Stimulated activated CD8-positive, alpha-beta memory T cell treated with anti-CD3 and anti-CD28 coated beads, Interleukin-4, amount 100 ng/mL, for 48 hours (primary cell): ENCODE measurements at regions not wholly inside any gene's neighbourhood (a gene's known extent, or its start where the extent isn't known, plus 50 kb on each side); places are given as distances from the start of the nearest gene placed in this dataset.
"Not testable (repeated sequence)": the region's sequence is repeated elsewhere in the genome, so short reads cannot be mapped to it uniquely, and the experiment has no call there.

Experiments
- DNase-seq: peaks from one replicate; pipeline ENCODE4 v3.0.0-alpha.2; 2020

DNA sequence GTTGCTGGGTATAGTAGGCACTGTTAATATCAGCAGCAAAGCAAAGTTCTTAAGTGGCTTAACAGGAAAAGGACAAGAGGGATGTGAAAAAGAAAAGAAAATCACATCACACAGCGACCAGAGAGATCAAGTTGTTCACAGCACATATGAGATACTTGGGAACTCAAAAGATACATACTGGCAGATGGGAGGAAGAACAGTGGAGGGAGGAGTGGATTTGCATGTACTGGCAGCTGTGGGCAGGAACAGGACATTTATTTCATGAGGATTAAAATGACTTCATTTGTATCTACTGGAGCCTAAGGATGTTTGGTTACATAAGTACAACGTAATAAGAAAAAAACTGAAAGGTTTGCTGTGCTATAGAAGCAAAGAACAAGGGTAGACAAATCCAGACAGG, 136.5 kb upstream of the IFNG-AS1 start:
- DNase-seq, result no peak

GRCh38 chr12:67853204-67853603, 136.0 kb upstream of the IFNG-AS1 start:
- DNase-seq, result no peak

DNA sequence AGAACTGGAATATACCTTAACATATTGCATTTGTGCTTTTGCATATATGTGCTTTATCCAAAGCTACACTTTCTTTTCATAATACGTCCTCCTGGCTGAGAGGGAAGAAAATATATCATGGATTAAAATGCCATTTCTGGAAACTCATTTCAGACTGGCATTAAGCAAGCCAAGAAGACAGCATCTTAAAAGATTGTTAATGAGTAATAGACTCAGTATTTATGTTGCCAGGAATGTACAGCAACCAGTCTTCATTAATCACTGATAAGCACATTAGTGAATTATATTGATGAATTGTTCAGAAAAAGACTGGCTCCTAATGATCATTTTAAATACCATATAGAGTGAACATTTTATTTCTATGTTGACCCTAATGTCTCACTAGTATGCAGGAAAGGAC, 134.9 kb upstream of the IFNG-AS1 start:
- DNase-seq, result no peak

GRCh38 chr12:67855103-67855502, 134.1 kb upstream of the IFNG-AS1 start:
- DNase-seq, result no peak

DNA sequence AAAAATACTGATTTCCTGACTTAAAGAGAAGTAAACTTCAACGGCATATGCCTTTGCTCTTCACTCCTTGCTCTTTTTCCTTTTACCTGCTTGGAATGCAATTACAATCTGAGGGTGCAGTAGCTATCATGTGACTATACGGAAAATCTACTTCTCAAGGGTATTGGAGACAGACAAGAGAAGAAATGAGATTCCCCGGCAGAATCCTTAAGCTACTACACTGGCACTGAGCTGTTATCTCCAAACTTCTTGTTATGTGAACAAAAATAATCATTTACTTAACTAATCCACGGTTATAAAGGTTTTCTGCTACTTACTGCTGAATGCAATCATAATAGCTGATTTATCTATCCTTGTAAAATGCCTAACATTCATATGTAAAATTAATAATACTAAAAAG, 118.0 kb upstream of the IFNG-AS1 start:
- DNase-seq, result no peak

DNA sequence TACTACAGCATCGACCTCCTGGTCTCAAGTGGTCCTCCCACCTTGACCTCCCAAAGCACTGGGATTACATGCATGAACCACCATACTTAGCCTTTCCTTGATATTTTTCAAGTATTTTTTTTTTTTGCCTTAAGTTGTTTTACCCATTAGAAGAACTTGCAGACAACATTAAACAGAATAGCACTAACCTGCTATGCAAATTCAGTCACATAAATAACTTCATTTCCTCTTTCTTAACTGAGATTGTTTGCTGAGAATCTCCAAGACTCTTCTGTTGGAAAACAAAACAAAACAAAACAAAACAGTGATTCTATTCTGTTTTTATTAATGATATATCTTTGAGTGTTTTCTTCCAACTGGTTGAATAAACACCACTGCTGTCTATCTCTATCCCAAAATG, 115.9 kb upstream of the IFNG-AS1 start:
- DNase-seq, result no peak

GRCh38 chr12:67876305-67876915, 112.8 kb upstream of the IFNG-AS1 start:
- no peak for DNase-seq

GRCh38 chr12:67877727-67878126, 111.5 kb upstream of the IFNG-AS1 start:
- DNase-seq, result no peak

DNA sequence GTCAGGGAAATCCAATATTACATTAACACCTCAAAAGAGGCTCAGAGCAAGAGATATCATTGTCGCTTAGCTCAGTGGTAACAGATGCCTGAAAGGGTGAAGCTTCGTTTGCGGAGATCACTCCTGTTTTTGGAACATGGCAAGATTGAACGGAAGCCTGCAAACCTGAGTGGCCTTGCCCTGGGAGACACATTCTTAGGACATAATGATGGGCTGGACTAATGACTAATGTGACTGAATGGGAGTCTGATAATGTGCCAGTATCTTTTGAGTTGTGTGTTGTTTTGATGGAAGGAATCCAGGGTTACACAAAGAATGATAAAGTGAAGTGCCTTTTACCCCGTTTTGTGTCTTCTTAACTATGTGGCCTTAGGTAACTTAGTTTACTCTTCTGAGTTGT, 109.3 kb upstream of the IFNG-AS1 start:
- DNase-seq, result no peak

DNA sequence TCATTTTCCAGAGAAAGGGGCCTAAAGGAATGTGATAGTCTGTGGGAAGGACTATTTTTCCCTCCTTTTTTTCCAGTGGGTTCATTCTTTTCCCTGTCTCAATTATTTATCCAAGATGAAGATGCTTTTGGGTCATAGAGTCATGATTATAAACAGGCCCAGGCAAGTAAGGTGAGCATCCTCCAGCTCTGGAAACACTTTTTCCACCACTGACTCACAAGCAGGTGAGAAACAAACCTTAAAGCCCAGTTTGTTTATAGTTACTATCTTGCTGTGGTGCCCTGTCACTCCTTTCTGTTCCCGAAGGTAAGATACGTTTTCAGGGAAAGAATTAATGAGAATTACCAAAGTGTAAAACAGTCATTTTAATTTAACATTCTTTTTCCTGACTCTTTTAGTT, 107.7 kb upstream of the IFNG-AS1 start:
- DNase-seq, result no peak

GRCh38 chr12:67884596-67884995, 104.7 kb upstream of the IFNG-AS1 start:
- no peak for DNase-seq

DNA sequence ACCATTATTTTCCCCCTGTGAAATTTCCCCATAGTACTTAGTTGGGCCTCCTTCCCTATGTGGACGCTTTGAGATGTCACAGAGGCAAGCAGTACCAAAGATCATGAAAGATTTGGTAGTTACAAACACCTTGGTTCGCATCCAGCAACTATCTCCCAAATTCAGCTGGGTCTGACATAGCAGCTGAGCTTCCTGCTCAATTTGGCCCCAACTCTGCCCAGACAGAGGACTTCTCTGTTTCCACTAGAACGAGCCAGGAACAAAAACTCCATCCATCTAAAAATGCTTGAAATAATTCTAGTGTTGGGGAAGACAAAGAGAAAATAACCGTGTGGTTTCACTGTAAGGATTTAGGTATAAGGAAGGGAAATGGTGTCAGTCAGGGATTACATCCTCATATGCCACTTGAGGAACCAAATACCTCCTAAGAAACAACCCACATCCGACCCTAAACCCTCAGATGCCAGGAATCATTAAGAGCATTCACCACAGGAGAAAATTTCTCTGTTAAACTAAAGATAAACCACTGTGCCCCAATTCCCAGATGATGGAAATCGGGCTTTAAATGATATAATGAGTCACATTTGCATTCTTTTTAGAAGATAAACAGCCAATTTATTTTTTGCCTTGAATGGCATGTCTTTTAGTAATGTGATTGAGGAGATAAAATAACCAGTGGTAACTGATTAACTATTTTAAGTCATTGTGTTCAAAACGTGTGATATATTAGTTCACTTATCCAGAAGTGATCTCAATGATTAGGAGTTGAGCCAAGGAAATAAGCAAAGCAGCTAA, 103.7 kb upstream of the IFNG-AS1 start:
- DNase-seq, result no peak

- no peak for DNase-seq
Measured at GRCh38 chr12:67887065-67887464, 102.2 kb upstream of the IFNG-AS1 start.

GRCh38 chr12:67889931-67890330, 99.3 kb upstream of the IFNG-AS1 start:
- no peak for DNase-seq

DNA sequence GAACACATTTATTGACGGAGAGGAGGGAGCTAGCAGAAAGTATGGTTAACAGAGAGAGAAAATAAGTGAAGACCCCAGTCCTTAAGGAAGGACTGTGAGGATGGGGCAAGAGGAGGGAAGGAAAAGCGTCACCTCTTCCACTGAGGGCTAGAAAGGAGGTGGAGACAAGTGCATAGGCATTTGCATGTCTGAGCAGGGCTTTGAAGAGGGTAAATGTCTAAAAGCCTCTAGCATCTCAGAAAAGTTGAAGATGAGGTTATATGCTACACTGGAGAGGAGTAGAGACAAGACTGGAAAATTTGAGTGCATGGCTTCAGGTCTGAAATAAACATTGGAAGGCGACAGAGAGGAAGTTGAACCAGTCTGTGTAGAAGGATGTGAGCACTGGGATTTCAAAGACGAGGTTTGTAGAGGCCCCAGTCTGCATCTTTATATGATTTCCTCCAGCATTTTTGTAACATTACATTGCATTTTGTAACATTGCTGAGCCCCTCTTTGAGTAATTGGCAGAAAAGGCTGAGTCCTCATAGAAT, 98.5 kb upstream of the IFNG-AS1 start:
- no peak for DNase-seq

- no peak for DNase-seq
Measured at GRCh38 chr12:67891596-67891995, 97.7 kb upstream of the IFNG-AS1 start.

- no peak for DNase-seq
Measured at GRCh38 chr12:67892259-67893021, 96.8 kb upstream of the IFNG-AS1 start.

DNA sequence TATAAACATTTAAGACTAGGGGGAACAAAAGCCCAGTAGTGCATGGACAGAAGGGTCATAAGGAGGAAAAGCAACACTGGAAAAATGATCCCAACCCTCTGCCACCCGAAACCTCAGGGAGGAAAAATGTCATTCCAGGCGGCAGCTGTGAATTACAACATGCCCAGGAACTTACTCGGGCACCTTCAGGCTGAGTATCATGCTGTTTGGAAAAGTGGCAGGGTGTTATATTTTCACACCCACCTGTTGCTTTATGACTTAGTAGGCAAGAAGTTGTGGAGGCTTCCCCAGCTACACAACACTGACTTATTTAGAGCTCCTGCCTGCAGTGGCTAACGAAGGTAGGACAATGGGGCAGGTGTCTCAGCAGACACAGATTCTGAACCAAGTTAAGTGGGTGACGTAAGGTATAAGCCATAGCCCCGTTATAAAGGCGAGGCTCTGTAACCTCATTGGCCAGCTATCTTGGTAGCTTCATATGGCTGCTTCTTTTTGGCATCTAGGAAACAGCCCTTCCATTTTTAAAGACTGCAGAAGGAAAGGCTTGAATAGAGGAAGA, 96.1 kb upstream of the IFNG-AS1 start:
- DNase-seq, result no peak

- not testable (repeated sequence) for DNase-seq
Measured at GRCh38 chr12:67900418-67900817, 88.8 kb upstream of the IFNG-AS1 start.

DNA sequence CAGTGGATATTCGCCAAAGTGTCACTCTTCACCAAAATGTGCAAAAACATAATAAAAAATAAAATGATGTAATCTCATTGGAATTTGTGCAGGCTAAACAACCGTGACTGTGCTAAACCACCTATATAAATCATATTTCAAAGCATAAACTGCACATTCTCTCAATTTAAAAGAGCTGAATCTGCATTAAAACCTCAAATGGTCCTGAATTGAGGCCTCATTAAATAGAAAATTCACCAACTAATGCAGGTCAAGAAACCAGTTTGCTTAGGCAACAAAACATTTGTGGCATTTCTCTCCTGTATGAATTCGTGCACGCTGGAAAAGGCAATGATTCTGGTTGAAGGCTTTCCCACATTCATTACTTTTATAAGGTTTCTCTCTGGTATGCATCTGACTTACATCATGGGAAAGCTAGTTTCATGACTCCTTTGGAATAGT, 80.1 kb upstream of the IFNG-AS1 start:
- DNase-seq, result no peak

DNA sequence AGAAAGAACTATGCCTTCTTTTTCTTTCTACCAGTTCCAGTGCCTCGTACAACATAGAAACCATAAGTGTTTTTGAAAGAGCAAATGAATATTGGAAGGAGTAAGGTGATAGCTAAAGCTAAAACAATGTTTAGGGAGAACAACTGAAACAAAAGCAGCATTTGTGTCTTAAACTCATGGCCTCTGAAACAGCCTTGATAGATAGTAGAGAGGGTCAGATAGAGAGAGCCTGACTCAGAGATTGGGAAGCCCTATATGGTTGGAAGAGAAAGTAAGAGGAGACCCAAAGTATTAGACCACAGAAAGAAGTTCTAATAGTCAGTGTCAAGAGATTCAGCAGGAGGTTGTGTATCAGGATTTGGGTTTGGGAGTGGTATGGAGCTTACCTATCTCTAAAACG, 79.6 kb upstream of the IFNG-AS1 start:
- no peak for DNase-seq

DNA sequence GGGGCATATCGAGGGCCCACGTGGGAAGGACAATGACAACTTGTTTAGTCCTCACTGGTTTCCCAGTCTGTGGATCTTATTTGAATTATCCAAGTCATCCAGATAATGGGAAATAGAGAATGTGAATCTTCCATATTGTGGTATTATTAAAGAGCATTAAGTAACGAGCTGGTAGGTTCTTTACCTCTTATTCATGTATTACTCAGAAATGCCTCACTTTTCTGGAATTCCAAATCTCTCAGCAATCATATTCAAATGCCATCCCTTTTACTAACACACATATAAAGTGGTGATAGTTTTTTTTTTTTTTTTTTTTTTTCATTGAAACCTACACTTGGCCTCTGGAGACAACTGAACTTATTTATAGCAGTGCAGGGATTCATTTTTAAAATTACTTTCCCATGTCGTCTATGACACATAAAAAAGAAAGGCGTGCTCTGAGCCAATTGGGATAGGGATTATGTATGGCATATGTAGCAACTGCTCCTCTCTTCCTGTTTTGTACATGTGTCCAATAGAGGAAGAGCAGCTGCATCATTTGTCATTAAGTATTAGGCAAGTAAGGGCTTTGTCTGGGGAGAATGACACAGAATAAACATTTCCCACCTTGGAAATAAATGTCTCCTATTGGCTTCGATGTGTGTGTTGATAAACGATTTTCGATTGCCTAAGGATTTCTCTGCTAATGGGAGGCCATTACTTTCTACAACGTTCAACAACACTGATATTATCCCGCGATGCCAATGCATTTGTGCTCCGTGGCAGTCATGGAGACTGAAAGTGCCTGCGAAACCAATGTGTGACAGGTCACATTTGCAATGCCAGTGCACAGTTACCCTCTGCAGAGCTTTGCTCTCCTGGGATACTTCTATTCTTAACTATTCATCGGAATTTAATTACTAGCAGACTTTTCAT, 78.6 kb upstream of the IFNG-AS1 start:
- no peak for DNase-seq
